Posterior cingulate gyrus (tissue), 11 donors: ENCODE measurements at regions not wholly inside any gene's neighbourhood (a gene's known extent, or its start where the extent isn't known, plus 50 kb on each side); places are given as distances from the start of the nearest gene placed in this dataset.

Experiments
- DNase-seq, 10 donors: peaks; one replicate each; pipeline versions ENCODE4 v3.0.0 to v3.0.0-alpha.2; 2020 to 2021; ENCODE audit warnings: mixed read lengths in 3 of 10
- intact Hi-C: fragments of 100-400 bp; cut with DNase I; formaldehyde crosslinking; loops from one replicate; pipeline ENCODE4 v1.15.1; 2023

GRCh38 chr20:7728338-7728737 is 211.9 kb downstream of the HAO1 start:
- no peak for DNase-seq
- intact Hi-C loops = no loop called here

- no peak for DNase-seq
- intact Hi-C loops = no loop called here
These were observed 206.0 kb downstream of the HAO1 start for GRCh38 chr20:7734216-7734615.

DNA sequence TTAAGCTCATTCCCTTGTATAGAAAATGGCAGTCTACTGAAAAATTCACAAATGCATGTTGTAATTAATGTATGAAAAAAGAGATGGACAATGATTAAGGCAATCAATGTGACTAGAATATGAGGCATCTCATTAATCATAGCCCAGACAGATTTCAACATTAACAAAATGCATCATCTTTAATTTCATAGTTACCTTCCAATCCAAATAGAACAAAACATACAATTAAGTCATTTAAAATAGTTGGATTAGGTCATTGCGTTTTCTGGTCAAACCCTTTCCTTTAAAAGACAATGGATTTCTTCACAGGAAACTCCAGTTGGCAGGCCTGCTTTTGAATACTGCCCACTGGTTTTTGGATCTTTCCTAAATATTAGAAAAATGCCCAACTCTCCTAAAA is 203.9 kb downstream of the HAO1 start:
- intact Hi-C loops = no loop called here

GRCh38 chr20:7741866-7742265 is 198.4 kb downstream of the HAO1 start:
- DNase-seq = no peak
- intact Hi-C loops = no loop called here

More for the DNA sequence above, 203.9 kb downstream of the HAO1 start:
- no peak for DNase-seq

DNA sequence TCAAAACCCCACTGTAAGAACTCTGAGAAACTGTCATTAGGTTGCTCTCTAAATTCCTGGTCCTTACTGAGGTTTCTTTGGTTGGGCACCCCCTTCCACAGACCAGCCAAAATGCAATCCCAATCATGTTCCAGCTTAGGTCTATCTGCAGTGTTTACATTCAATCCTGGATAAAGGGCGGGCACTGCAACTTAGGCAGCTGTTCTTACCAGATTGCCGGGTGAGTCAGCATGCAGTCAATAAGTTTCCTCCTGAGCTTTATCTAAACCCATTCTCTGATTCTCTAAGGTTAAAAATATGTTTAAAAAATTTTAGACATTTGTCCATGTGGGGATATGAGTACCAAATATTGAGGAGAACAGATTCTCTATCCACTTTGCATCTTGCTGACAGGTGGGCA is 197.8 kb downstream of the HAO1 start:
- intact Hi-C loops = no loop called here
- DNase-seq = no peak

GRCh38 chr20:7744411-7744810 is 195.8 kb downstream of the HAO1 start:
- no peak for DNase-seq
- intact Hi-C loops = no loop called here

DNA sequence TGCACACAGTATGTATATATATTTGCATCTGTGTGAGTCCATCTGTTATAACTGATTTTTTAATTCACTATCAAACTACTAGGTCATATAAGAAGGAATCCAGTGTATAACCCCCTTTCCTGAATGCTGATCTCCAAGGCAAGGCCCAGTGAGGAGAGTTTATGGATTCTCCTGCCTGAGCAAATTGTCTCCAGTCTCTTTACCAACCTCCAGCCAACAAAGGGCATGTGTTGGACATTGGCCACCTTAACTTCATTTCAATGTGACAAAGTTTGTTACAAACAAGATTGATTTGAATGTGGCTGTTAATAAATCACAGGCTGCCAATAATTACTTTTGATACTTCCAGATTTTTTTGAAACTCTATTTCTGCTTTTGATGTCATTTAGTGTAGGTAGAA is 191.6 kb downstream of the HAO1 start:
- DNase-seq = no peak
- intact Hi-C loops = no loop called here

GRCh38 chr20:7754102-7754501 is 186.2 kb downstream of the HAO1 start:
- intact Hi-C loops = no loop called here
- DNase-seq = no peak

DNA sequence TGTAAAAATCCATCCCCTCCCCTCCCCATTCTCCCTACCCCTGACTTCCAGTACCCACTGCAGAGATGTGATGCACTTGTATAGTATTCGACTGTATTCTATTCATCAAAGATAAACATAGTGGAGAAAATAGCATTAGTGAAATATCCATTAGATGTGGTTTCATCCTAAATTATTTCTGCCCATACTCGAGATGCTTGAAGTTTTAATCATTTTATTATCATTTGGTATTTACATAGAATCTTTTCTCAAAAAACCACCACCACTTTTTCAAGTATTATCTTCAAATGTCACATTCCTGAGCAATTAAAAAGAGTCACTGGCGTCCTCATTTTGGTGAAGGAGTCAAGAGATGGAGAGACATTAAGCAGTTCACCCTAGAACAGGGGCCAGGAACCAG is 181.9 kb downstream of the HAO1 start:
- DNase-seq = no peak
- intact Hi-C loops = no loop called here

DNA sequence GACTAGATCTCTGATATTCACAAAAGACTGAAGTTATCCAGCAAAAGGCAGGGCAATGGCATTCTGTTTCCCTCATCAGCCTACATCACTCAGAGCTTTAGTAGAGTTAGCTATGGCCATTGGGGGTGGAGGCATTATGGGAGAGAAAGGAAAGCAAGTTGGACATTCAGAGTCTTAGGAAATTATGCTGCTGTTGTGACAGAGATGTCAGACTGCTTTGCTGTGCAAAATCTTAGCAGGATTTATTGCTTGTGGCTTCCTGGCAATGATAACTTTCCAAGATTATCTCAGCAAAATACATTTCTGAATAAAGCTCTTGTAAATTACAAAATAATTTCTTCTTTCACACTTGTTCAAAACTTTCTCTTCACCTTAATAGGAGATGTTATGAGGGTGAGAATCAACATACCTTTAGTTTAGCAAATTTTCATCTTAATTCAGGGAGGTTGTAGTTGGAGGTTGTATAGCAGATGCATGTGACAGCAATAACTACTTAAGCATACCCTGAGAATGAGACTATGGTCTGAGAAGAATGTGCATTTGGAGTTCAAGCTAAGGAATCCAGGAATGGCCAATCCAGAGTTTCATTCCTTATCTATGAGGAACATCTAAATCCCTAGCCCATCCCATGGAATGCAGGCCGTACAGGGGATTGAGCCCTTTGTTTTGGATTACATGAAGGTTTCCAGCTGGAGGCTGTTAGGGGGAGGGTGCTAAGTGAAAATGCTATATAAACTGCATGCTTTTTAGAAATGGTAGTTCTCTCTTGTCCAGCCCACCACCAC is 179.8 kb downstream of the HAO1 start:
- no peak for DNase-seq
- intact Hi-C loops = no loop called here

DNA sequence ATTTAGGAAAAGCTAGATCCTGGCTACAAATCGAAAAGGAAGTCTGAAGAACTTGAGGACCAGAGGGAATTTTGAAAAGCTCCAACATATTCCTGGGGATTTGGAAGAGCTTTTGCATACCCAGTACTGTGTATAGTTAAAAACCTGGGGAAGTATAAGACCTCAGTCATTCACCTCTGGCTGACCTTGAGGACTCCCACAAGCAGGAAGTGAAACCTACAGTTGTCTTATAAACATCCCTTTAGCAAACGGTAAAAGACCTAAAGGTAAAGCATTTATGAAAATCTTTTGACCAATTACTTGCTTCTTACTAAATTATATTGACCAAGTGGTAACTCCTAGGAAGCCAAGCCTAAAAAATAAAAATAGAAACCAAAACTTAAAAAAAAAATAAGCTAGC is 175.0 kb downstream of the HAO1 start:
- intact Hi-C loops = no loop called here
- DNase-seq = no peak

GRCh38 chr20:7770046-7770445 is 170.2 kb downstream of the HAO1 start:
- intact Hi-C loops = no loop called here
- DNase-seq = no peak

DNA sequence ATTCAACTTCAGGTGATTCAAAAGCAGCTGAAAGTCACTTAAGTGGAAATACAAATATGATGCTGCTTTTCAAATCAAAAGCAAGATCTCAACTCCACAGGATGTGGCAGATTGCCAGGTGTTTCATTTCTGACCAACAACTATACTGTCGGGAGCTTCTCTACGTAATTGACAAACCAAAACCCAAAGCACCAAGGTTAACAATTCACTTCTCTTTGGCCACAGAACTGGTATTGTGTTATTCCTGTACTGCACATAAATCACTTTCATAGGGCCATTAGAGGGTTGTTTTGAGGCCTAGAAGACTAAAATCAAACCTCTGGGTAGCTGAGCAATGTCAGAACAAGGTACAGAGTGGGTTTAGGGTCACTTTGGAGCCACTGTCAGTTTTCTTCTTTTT is 169.7 kb downstream of the HAO1 start:
- no peak for DNase-seq
- intact Hi-C loops = no loop called here

DNA sequence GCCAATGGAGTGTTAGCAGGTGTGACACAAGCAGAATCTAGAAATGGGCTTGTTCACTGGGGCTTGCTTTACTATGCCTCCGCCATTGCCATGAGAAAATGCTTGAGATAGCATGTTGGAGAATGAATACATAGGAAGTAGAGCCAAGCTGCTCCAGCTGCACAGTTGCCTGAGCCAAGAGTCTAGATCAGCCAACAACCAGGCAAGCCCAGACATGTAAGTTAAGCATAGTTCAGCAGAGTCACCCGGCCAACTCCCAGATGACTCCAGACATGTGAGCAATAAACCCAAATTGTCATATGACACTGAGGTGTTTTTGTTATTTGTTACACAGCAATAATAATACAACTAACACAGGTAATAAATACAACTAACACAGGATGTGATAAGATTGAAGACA is 167.9 kb downstream of the HAO1 start:
- intact Hi-C loops = no loop called here
- peak in 1 of 10 donors; percentile 6 for DNase-seq

- DNase-seq = no peak
- intact Hi-C loops = no loop called here
These were observed 166.7 kb downstream of the HAO1 start for GRCh38 chr20:7773511-7773910.

- no peak for DNase-seq
- intact Hi-C loops = no loop called here
These were observed 165.2 kb downstream of the HAO1 start for GRCh38 chr20:7775072-7775471.

- intact Hi-C loops = no loop called here
- no peak for DNase-seq
These were observed 164.1 kb downstream of the HAO1 start for GRCh38 chr20:7776148-7776547.

- no peak for DNase-seq
- intact Hi-C loops = no loop called here
These were observed 150.1 kb downstream of the HAO1 start for GRCh38 chr20:7790189-7790588.

DNA sequence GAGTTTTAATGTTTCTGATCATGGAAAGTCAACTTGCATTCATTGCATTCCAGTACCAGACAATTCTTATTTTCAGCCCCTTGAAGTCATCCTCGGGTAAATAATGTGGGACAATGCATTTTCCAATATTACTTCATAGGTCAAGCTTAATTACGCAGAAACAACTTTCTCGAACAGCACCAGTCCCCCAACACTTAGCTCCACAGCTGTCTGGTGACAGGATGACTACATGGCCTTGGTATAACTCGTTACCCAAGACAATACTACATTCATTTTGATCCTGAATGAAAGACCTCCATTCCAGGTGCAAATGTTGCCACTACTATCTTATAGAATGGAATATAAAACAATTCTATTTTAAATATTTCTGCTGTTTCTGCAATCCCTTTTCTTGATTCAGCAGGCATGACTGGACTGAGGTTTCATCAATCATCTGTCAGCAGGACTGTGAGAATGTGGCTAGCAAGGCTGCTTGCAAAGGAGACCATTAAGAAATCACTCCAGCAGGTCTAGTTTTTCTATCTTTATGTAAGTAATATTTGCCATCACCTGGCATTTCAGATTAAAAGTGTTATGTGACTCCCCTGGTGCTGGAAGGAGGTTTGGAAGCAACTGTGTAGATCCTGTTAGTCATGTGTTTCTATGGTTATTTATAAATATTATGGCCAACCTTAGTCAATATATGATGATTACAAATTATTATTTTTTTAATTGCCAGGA is 147.9 kb downstream of the HAO1 start:
- intact Hi-C loops = no loop called here
- DNase-seq = no peak

GRCh38 chr20:7798176-7798575 is 142.1 kb downstream of the HAO1 start:
- DNase-seq = no peak
- intact Hi-C loops = no loop called here

- intact Hi-C loops = no loop called here
- no peak for DNase-seq
These were observed 140.4 kb downstream of the HAO1 start for GRCh38 chr20:7799862-7800261.
